DOHH2 (cell line): ENCODE measurements at regions not wholly inside any gene's neighbourhood (a gene's known extent, or its start where the extent isn't known, plus 50 kb on each side); places are given as distances from the start of the nearest gene placed in this dataset.

Experiments
- EZH2phosphoT487 ChIP-seq: fragments of 200-600 bp; sonication (generic); IDR thresholded peaks from 2 replicates; pipeline ENCODE4 v1.6.1; 2017; ENCODE audit warnings: borderline replicate concordance, mild to moderate bottlenecking, antibody characterized with exemption, low read length, moderate library complexity, mixed read lengths
- TF ChIP-seq, protein P1 (sequence below): fragments of 200-600 bp; sonication (generic); IDR thresholded peaks from one replicate; pipeline ENCODE4 v1.5.1; 2014; ENCODE audit warnings: antibody characterized with exemption, mild to moderate bottlenecking, low read depth, low read length; ENCODE audit not compliant: poor library complexity, severe bottlenecking

DNA sequence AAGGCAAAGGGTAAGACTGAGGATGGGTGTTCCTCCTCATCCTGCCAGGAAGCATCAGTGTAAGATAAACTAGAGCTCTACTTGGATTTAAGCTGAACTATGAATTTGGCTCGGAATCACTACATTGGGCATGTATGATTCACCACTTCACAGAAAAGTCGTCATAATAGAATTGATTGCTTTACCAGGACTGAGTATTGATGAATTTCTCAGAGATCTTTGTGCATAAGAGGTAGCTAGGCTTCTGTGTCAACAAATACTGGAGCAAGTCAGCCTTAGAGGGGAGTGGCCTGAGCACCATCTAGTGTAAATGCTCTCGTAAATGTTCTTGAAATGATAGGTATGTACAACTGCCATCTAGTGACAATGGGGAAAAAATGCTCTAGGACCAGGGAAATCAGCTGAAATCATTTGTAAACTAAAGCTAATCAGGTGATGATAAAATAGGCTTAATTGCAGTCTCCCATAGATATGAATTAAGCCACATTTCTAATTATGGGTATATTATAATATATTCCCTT lies 309.5 kb upstream of the FMR1 start:
- TF ChIP-seq, protein P1, sequence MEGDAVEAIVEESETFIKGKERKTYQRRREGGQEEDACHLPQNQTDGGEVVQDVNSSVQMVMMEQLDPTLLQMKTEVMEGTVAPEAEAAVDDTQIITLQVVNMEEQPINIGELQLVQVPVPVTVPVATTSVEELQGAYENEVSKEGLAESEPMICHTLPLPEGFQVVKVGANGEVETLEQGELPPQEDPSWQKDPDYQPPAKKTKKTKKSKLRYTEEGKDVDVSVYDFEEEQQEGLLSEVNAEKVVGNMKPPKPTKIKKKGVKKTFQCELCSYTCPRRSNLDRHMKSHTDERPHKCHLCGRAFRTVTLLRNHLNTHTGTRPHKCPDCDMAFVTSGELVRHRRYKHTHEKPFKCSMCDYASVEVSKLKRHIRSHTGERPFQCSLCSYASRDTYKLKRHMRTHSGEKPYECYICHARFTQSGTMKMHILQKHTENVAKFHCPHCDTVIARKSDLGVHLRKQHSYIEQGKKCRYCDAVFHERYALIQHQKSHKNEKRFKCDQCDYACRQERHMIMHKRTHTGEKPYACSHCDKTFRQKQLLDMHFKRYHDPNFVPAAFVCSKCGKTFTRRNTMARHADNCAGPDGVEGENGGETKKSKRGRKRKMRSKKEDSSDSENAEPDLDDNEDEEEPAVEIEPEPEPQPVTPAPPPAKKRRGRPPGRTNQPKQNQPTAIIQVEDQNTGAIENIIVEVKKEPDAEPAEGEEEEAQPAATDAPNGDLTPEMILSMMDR, result no peak
- no peak for TF ChIP-seq EZH2phosphoT487
